G401 (cell line): ENCODE measurements at regions not wholly inside any gene's neighbourhood (a gene's known extent, or its start where the extent isn't known, plus 50 kb on each side); places are given as distances from the start of the nearest gene placed in this dataset.
"Not testable (repeated sequence)": the region's sequence is repeated elsewhere in the genome, so short reads cannot be mapped to it uniquely, and the experiment has no call there.

ENCODE experiments used
- DNase-seq: peaks from one replicate; pipeline ENCODE4 v3.0.0-alpha.2; 2015; ENCODE audit warnings: low spot score
- in situ Hi-C: cut with HindIII; loops from 2 replicates; pipeline ENCODE4 v1.10.0; 2016; ENCODE audit warnings: low sequenced_read_pairs, mixed read lengths

- in situ Hi-C loops: no loop called here
- no peak for DNase-seq
These were observed 383.3 kb downstream of the PSAT1 start for GRCh38 chr9:78680196-78680595.

- no peak for DNase-seq
- in situ Hi-C loops: no loop called here
These were observed 385.3 kb downstream of the PSAT1 start for GRCh38 chr9:78682216-78682615.

DNA sequence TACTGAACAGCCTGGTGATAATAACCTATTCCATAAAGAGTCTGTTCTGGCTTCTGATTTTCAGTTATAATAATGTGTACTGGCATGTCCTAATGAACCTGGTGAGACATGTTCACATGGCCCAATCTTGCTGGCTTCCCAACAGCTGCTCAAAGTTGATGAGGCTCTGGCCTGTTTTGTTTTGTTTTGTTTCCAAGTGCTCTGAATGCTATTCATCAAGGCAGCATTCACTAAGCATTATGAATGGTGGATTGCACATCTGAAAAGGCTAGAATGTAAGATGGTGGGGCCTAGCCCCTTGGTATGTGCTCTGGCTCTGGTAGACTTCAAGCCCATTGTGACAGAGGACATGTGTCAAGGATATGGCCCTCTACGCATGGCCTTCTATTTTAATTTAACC, 388.5 kb downstream of the PSAT1 start:
- in situ Hi-C loops: no loop called here

DNA sequence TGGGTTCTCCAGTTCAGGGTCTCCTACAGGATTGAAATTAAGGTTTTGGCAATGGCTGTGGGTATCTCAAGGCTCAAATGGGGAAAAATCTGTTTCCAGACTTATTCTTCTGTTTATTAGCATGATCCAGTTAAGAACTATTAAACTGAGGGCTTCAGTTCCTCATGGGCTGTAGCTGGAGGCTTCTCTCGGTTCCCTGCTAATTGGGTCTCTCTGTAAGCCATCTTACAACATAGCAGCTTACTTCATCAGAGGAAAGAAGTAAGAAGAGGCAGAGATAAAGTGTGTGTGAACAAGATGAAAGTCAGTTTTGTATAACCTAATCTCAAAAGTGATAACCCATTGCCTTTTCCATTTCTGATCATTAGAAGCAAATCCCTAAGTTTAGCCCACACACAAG, 391.9 kb downstream of the PSAT1 start:
- no peak for DNase-seq
- in situ Hi-C loops: no loop called here

More for the DNA sequence above, 388.5 kb downstream of the PSAT1 start:
- no peak for DNase-seq

GRCh38 chr9:78691542-78691941, 394.6 kb downstream of the PSAT1 start:
- in situ Hi-C loops: no loop called here
- DNase-seq: no peak

DNA sequence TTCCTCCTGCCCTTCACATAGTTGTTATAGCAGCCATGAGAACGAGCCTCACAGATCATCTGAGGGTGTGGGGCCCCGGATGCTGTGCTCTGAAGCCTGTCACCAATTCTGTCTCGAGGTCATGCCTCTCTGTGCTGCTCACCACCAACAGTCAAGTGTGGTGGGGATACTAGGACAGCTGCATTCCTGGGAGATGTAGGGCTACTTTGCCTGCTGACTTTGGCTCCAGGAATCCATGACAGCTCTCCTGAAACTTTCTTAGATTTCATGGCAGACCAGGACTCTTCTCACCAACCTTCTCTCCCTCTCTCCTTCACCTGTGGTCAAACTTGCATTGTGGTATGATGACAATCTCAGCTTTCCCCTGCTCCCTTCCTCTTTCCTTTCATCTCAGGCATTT, 395.9 kb downstream of the PSAT1 start:
- in situ Hi-C loops: no loop called here
- no peak for DNase-seq

DNA sequence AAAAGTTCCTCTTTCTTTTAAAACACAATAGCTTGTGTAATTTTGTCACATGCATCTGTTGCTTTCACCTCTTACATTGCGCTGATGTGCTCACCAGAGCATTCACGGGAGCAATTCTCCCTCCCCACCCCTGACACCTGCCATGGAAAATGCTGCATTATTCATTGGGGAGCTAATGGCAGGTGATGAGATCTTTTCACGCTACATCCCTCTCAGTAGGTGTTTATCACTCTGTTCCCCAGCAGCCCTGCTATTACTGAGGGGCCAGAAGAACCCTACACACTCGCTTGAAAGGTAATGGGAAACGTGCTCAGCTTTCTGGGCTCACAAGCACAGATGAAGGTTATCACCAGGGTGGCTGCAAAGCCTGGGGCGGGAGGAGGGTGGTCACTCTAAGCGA, 398.0 kb downstream of the PSAT1 start:
- in situ Hi-C loops: no loop called here
- DNase-seq: no peak

- in situ Hi-C loops: no loop called here
- DNase-seq: no peak
These were observed 398.6 kb downstream of the PSAT1 start for GRCh38 chr9:78695519-78695918.

DNA sequence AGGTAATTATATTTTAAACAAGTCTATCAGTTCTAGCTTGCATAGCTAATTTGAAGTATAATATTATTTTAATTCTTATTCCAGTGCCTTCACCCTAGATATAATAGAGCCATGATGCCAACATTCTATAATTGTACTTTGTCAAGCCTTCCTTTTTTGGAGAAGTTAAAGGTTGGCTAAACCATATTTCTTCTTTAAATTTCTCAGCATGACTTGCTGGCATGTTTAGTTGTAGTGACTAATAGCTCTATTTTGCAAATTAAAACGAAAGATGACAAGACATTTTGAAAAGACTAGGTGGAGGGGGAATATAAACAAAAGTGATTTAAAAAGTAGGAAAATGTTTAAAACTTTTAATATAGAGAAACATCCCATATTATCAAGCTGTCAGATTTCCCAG, 400.7 kb downstream of the PSAT1 start:
- DNase-seq: no peak
- in situ Hi-C loops: no loop called here

GRCh38 chr9:78698371-78698770, 401.4 kb downstream of the PSAT1 start:
- in situ Hi-C loops: no loop called here
- DNase-seq: no peak

DNA sequence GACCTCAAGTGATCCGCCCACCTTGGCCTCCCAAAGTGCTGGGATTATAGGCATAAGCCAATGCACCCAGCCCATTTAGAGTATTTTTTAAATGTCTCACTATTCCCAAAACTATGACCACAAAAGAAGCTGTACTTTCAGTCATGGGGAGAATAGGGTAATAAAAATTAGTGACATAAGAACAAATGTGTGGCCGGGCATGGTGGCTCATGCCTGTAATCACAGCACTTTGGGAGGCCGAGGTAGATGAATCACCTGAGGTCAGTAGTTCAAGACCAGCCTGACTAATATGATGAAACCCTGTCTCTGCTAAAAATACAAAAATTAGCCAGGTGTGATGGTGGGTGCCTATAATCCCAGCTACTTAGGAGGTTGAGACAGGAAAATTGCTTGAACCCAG, 402.3 kb downstream of the PSAT1 start:
- DNase-seq, in situ Hi-C loops: not testable (repeated sequence)

- in situ Hi-C loops, DNase-seq: not testable (repeated sequence)
These were observed 407.2 kb downstream of the PSAT1 start for GRCh38 chr9:78704153-78704552.

- in situ Hi-C loops: no loop called here
- no peak for DNase-seq
These were observed 410.2 kb downstream of the PSAT1 start for GRCh38 chr9:78707080-78707479.

- DNase-seq: no peak
- in situ Hi-C loops: no loop called here
These were observed 410.6 kb downstream of the PSAT1 start for GRCh38 chr9:78707481-78707991.

- in situ Hi-C loops: no loop called here
- no peak for DNase-seq
These were observed 416.1 kb downstream of the PSAT1 start for GRCh38 chr9:78712903-78713613.

GRCh38 chr9:78713614-78714405, 416.9 kb downstream of the PSAT1 start:
- in situ Hi-C loops: no loop called here
- peak; percentile 21 for DNase-seq

DNA sequence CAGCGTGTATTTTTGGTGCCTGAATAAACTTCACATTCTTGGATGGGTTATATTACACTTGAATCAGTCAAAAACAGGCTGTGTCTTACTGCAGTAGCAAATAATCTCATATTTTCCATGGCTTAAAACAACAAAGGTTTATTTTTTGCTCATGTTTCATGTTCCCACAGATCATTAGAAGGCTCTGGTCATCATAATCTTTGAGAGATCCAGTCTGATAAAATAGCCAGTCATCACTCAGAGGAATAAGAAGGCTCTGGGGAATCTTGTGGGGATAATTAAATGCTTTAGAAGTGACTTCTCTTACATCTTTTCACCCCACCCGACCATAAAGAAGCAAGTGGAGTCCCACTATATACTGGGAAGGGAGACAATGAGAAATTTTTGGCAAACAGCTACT, 417.7 kb downstream of the PSAT1 start:
- DNase-seq: peak; percentile 15
- in situ Hi-C loops: no loop called here

DNA sequence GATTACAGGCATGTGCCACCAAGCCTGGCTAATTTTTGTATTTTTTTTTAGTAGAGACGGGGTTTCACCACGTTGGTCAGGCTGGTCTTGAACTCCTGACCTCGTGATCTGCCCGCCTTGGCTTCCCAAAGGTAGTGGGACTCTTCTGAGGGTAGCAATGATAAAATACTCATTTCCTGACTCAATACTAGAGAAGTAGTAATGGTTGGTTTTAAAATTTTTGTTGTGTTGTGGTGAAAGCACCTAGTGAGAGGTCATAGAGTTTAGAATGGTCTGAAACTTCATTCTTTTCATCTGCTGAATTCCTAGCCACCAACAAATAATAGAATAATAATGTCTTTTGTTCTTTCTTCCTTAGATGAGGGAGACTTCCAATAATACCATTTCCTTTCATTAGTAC, 422.1 kb downstream of the PSAT1 start:
- in situ Hi-C loops, DNase-seq: not testable (repeated sequence)

- no peak for DNase-seq
- in situ Hi-C loops: no loop called here
These were observed 428.0 kb downstream of the PSAT1 start for GRCh38 chr9:78724896-78725295.

DNA sequence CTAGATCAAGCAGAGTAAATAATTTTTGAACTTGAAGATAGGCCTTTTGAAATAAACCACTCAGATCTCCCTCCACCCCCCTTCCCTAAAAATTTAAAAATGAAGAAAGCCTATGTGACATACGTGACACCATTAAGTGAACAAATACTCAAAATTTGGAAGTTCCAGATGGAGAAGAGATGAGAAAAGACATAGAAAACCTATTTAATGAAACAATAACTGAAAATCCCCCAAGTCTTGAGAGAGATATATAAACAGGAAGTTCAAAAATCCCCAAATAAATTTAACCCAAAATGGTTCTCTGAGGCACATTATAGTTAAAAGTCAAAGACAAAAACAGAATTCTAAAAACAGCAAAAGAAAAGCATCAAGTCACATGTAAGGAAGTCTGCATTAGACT, 428.6 kb downstream of the PSAT1 start:
- in situ Hi-C loops: no loop called here
- no peak for DNase-seq

DNA sequence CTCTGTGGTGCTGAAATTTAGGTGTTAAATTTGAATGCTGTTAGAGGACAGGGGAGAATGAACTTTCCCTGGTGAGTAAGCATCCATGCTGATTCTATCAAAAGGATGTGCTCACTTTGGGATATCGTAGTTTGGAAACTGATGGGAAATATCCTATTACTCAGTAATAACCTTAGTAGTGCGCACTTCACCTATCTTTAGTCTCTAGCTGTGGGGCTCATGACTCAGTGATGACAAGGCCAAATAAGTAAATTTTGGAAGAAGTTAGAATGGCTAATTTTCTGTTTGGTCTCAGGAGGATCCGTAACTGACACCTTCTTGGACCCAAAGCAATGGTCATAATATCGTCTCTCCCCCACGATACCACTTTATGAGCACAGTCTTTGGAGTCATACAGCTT, 448.4 kb downstream of the PSAT1 start:
- no peak for DNase-seq
- in situ Hi-C loops: no loop called here
